IMR-90 (cell line): ENCODE measurements at regions not wholly inside any gene's neighbourhood (a gene's known extent, or its start where the extent isn't known, plus 50 kb on each side); places are given as distances from the start of the nearest gene placed in this dataset.

Source experiments
- ATAC-seq: fragments of 200-7000 bp; cut with Tn5 transposase; 2 replicates; pipeline ENCODE4 v1.9.1; 2020; ENCODE audit warnings: low read depth, mild to moderate bottlenecking, moderate library complexity
- BruUV-seq: library from RNA; stranded (reverse); fragments of 400-500 nt; replicated peaks from 2 replicates; lab custom pipeline; 2021; lab: Mats Ljungman, UMichigan
- CTCF ChIA-PET: fragments of 300-600 bp; formaldehyde crosslinking; extraction: SDS; loops from one replicate; lab custom pipeline; 2021; ENCODE audit warnings: antibody characterized with exemption; lab: Yijun Ruan, JAX
- POLR2A ChIA-PET: fragments of 300-600 bp; sonication (Branson Sonifier 250); formaldehyde crosslinking; loops from one replicate; lab custom pipeline; 2022; ENCODE audit warnings: antibody characterized with exemption; ENCODE audit not compliant: unreplicated experiment; lab: Charles Lee
- DNase-seq: peaks from one replicate; pipeline ENCODE4 v3.0.0; 2013
- H2AFZ ChIP-seq: replicated peaks from 2 replicates; pipeline ENCODE3; 2013; ENCODE audit warnings: low read length, mild to moderate bottlenecking; ENCODE audit not compliant: poor library complexity
- H2AK5ac ChIP-seq: 2 replicates; pipeline ENCODE4 v1.6.1; 2013; ENCODE audit warnings: low read depth, low read length, inconsistent platforms
- H2AK9ac ChIP-seq: replicated peaks from 2 replicates; pipeline ENCODE3; 2013; ENCODE audit warnings: mild to moderate bottlenecking, low read depth, low read length, moderate library complexity; ENCODE audit not compliant: poor library complexity
- H2BK120ac ChIP-seq: 2 replicates; pipeline ENCODE4 v1.6.1; 2013; ENCODE audit warnings: low read depth, low read length, inconsistent platforms
- H2BK15ac ChIP-seq: 3 replicates; pipeline ENCODE4 v1.6.1; 2013; ENCODE audit warnings: low read depth, low read length, inconsistent platforms
- H2BK20ac ChIP-seq: 2 replicates; pipeline ENCODE4 v1.6.1; 2013; ENCODE audit warnings: low read depth, mild to moderate bottlenecking, inconsistent platforms, low read length, moderate library complexity
- H2BK5ac ChIP-seq: 2 replicates; pipeline ENCODE4 v1.6.1; 2013; ENCODE audit warnings: mild to moderate bottlenecking, low read depth, low read length, inconsistent platforms; ENCODE audit not compliant: poor library complexity, severe bottlenecking
- H3K14ac ChIP-seq: replicated peaks from 2 replicates; pipeline ENCODE4 v1.6.1; 2013; ENCODE audit warnings: low read depth, low read length, inconsistent platforms
- H3K18ac ChIP-seq: 2 replicates; pipeline ENCODE4 v1.6.1; 2013; ENCODE audit warnings: low read depth, low read length, control low read depth
- H3K23ac ChIP-seq: 2 replicates; pipeline ENCODE4 v1.6.1; 2013; ENCODE audit warnings: low read depth, low read length, inconsistent platforms
- H3K27ac ChIP-seq: 2 replicates; pipeline ENCODE4 v1.5.1; 2013; ENCODE audit warnings: mild to moderate bottlenecking, control low read depth, low read length; ENCODE audit not compliant: insufficient read depth
- H3K27me3 ChIP-seq: 2 replicates; pipeline ENCODE4 v1.6.1; 2013; ENCODE audit warnings: low read length; ENCODE audit not compliant: control insufficient read depth, insufficient read depth
- H3K36me3 ChIP-seq: 2 replicates; pipeline ENCODE4 v1.6.1; 2013; ENCODE audit warnings: low read length, mixed read lengths; ENCODE audit not compliant: control insufficient read depth, insufficient read depth
- H3K4ac ChIP-seq: 2 replicates; pipeline ENCODE4 v1.6.1; 2013; ENCODE audit warnings: low read depth, low read length, inconsistent platforms
- H3K4me1 ChIP-seq: 2 replicates; pipeline ENCODE4 v1.6.1; 2013; ENCODE audit warnings: low read length, mixed read lengths; ENCODE audit not compliant: control insufficient read depth, insufficient read depth
- H3K4me2 ChIP-seq: 2 replicates; pipeline ENCODE4 v1.6.1; 2013; ENCODE audit warnings: low read depth, mild to moderate bottlenecking, control low read depth, low read length, moderate library complexity
- H3K4me3 ChIP-seq: 2 replicates; pipeline ENCODE4 v1.5.1; 2013; ENCODE audit warnings: low read depth, mild to moderate bottlenecking, control low read depth, low read length, moderate library complexity; ENCODE audit not compliant: insufficient read depth
- H3K56ac ChIP-seq: 2 replicates; pipeline ENCODE4 v1.6.1; 2013; ENCODE audit warnings: low read length, inconsistent platforms; ENCODE audit not compliant: insufficient read depth; ENCODE audit errors: extremely low read depth
- H3K79me1 ChIP-seq, 2 experiments: 2 replicates each; pipeline ENCODE4 v1.6.1; 2013; ENCODE audit warnings: low read length in 2 of 2, inconsistent platforms in 1 of 2, low read depth in 1 of 2
- H3K9ac ChIP-seq: 2 replicates; pipeline ENCODE4 v1.6.1; 2013; ENCODE audit warnings: low read depth, low read length, control low read depth
- H3K9me1 ChIP-seq: 2 replicates; pipeline ENCODE4 v1.6.1; 2013; ENCODE audit warnings: low read length, inconsistent platforms; ENCODE audit not compliant: insufficient read depth
- H3K9me3 ChIP-seq: 2 replicates; pipeline ENCODE4 v1.6.1; 2013; ENCODE audit warnings: low read length; ENCODE audit not compliant: control insufficient read depth, insufficient read depth
- H4K20me1 ChIP-seq: 2 replicates; pipeline ENCODE4 v1.6.1; 2013; ENCODE audit warnings: low read length, inconsistent platforms; ENCODE audit not compliant: insufficient read depth
- H4K5ac ChIP-seq: 2 replicates; pipeline ENCODE4 v1.6.1; 2013; ENCODE audit warnings: mild to moderate bottlenecking, low read depth, low read length, control low read depth
- H4K8ac ChIP-seq, 2 experiments: 2 replicates each; pipeline ENCODE4 v1.6.1; 2013; ENCODE audit warnings: low read depth in 2 of 2, low read length in 2 of 2, control low read depth in 1 of 2, inconsistent platforms in 1 of 2
- H4K91ac ChIP-seq: 2 replicates; pipeline ENCODE4 v1.6.1; 2013; ENCODE audit warnings: low read depth, low read length, inconsistent platforms; ENCODE audit not compliant: insufficient read depth
- BHLHE40 ChIP-seq: fragments of 150-350 bp; IDR thresholded peaks from 2 replicates; pipeline ENCODE4 v1.6.1; 2016; ENCODE audit warnings: mild to moderate bottlenecking, low read depth, low read length
- CEBPB ChIP-seq: IDR thresholded peaks from 2 replicates; pipeline ENCODE4 v1.6.1; 2012; ENCODE audit warnings: low read depth, low read length, improper control_type of control experiment
- CHD1 ChIP-seq: IDR thresholded peaks from 2 replicates; pipeline ENCODE4 v1.6.1; 2012; ENCODE audit warnings: low read depth, low read length, improper control_type of control experiment
- FOS ChIP-seq: fragments of 150-350 bp; IDR thresholded peaks from 2 replicates; pipeline ENCODE4 v1.6.1; 2016; ENCODE audit warnings: low read depth, low read length
- MAFK ChIP-seq: IDR thresholded peaks from 2 replicates; pipeline ENCODE4 v1.6.1; 2012; ENCODE audit warnings: low read depth, low read length, improper control_type of control experiment
- MAZ ChIP-seq: IDR thresholded peaks from 2 replicates; pipeline ENCODE4 v1.6.1; 2012; ENCODE audit warnings: low read depth, mild to moderate bottlenecking, low read length, improper control_type of control experiment, moderate library complexity, borderline replicate concordance
- MXI1 ChIP-seq: IDR thresholded peaks from 2 replicates; pipeline ENCODE4 v1.6.1; 2012; ENCODE audit warnings: low read depth, mild to moderate bottlenecking, low read length, moderate library complexity, borderline replicate concordance
- NFE2L2 ChIP-seq: fragments of 150-350 bp; IDR thresholded peaks from 2 replicates; pipeline ENCODE4 v1.6.1; 2016; ENCODE audit warnings: low read depth, mild to moderate bottlenecking, low read length
- POLR2A ChIP-seq: IDR thresholded peaks from 2 replicates; pipeline ENCODE4 v1.6.1; 2012; ENCODE audit warnings: mild to moderate bottlenecking, low read depth, low read length
- RAD21 ChIP-seq: IDR thresholded peaks from 2 replicates; pipeline ENCODE4 v1.6.1; 2012; ENCODE audit warnings: low read length, improper control_type of control experiment
- RCOR1 ChIP-seq: IDR thresholded peaks from 2 replicates; pipeline ENCODE4 v1.6.1; 2012; ENCODE audit warnings: mild to moderate bottlenecking, low read length, improper control_type of control experiment; ENCODE audit not compliant: insufficient replicate concordance
- RFX5 ChIP-seq: IDR thresholded peaks from 2 replicates; pipeline ENCODE4 v1.8.0; 2012; ENCODE audit warnings: low read depth, mild to moderate bottlenecking, low read length, moderate library complexity
- SMC3 ChIP-seq: fragments of 150-350 bp; IDR thresholded peaks from 2 replicates; pipeline ENCODE4 v1.6.1; 2016; ENCODE audit warnings: low read depth, mild to moderate bottlenecking, antibody characterized with exemption, low read length, moderate library complexity
- dilution Hi-C: fragments of 300-500 bp; cut with HindIII; formaldehyde crosslinking; loops from one replicate; pipeline ENCODE4 v1.14.3; 2018; ENCODE audit warnings: low sequenced_read_pairs; ENCODE audit not compliant: unreplicated experiment
- in situ Hi-C: fragments of 300-500 bp; cut with MboI; formaldehyde crosslinking; loops from 3 replicates; pipeline ENCODE4 v1.14.3; 2019; ENCODE audit warnings: low sequenced_read_pairs, inconsistent platforms, mixed read lengths
- intact Hi-C: fragments of 100-400 bp; cut with micrococcal nuclease; formaldehyde crosslinking; loops from 2 replicates; pipeline ENCODE4 v1.10.0; 2022
- TF ChIP-seq, protein P1 (sequence below): conservative IDR thresholded peaks from 2 replicates; pipeline ENCODE4 v1.5.1; 2012; ENCODE audit warnings: mild to moderate bottlenecking, low read depth, low read length, improper control_type of control experiment
- TF ChIP-seq, protein P2 (sequence below): fragments of 150-350 bp; IDR thresholded peaks from 2 replicates; pipeline ENCODE4 v1.6.1; 2016; ENCODE audit warnings: low read depth, mild to moderate bottlenecking, low read length, moderate library complexity, borderline replicate concordance
- TF ChIP-seq, protein P3 (sequence below): fragments of 150-350 bp; IDR thresholded peaks from 2 replicates; pipeline ENCODE4 v1.6.1; 2017; ENCODE audit warnings: mild to moderate bottlenecking, antibody characterized with exemption, low read length, low read depth

DNA sequence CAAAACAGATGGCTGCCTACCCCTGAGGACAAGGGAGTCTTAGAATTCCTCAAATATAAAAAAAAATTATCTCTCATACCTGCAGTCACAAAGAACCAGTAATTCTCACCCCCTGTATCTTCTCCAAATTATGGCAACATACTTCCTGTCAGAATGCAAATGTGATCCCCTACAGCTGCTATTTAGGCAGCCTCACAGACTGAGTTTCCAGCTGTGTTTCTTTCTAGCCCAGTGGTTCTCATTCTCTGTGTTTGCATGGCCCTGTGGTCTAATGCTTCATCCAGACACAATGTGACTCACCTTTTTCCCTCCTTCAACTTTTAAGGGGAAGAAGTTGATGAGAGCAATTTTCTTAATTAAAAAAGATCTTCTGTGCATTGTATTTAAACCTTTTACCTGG is 726.3 kb downstream of the TSN start:
- Histone ChIP-seq H2BK120ac (no peak overlapping the region), H3K18ac (no peak overlapping the region), H3K27me3 (no peaks in the 10 kb centered on the region), H3K14ac (no peak overlapping the region), H3K9ac (no peak overlapping the region), H3K9me1 (no peaks in the 10 kb centered on the region), H3K36me3 (no peaks in the 10 kb centered on the region), H4K5ac (no peak overlapping the region), H3K4me3 (no peak overlapping the region), H3K23ac (no peak overlapping the region), H3K4ac (no peak overlapping the region), H3K9me3 (0 out of 2 replicates have a peak, but pooled peaks cover 3% of the 10 kb centered on the region), H4K8ac (no peak overlapping the region), H3K4me1 (no peaks in the 10 kb centered on the region), H3K27ac (no peak overlapping the region), H3K79me1 (no peaks in the 10 kb centered on the region), H2BK15ac (no peak overlapping the region), H2AK5ac (no peak overlapping the region), H2AFZ (no peak overlapping the region), H3K4me2 (no peak overlapping the region), H4K91ac (no peak overlapping the region), H2BK5ac (no peak overlapping the region), H2AK9ac (no peak overlapping the region), H4K20me1 (no peaks in the 10 kb centered on the region), H3K56ac (no peak overlapping the region), H2BK20ac (no peak overlapping the region)
- intact Hi-C loops (no loop called here), in situ Hi-C loops (no loop called here), dilution Hi-C loops (no loop called here)
- ATAC-seq (no peak), DNase-seq (no peak)
- POLR2A ChIA-PET: no interaction called here
- no TSS peak for BruUV-seq
- TF ChIP-seq, protein P1, sequence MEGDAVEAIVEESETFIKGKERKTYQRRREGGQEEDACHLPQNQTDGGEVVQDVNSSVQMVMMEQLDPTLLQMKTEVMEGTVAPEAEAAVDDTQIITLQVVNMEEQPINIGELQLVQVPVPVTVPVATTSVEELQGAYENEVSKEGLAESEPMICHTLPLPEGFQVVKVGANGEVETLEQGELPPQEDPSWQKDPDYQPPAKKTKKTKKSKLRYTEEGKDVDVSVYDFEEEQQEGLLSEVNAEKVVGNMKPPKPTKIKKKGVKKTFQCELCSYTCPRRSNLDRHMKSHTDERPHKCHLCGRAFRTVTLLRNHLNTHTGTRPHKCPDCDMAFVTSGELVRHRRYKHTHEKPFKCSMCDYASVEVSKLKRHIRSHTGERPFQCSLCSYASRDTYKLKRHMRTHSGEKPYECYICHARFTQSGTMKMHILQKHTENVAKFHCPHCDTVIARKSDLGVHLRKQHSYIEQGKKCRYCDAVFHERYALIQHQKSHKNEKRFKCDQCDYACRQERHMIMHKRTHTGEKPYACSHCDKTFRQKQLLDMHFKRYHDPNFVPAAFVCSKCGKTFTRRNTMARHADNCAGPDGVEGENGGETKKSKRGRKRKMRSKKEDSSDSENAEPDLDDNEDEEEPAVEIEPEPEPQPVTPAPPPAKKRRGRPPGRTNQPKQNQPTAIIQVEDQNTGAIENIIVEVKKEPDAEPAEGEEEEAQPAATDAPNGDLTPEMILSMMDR: no peak
- TF ChIP-seq RCOR1 (no peak), MAZ (no peak), MXI1 (no peak), POLR2A (no peak), RAD21 (no peak), SMC3 (no peak), CEBPB (no peak), CHD1 (no peak), BHLHE40 (no peak), MAFK (no peak), RFX5 (no peak), NFE2L2 (no peak), FOS (no peak)
- TF ChIP-seq, protein P2, sequence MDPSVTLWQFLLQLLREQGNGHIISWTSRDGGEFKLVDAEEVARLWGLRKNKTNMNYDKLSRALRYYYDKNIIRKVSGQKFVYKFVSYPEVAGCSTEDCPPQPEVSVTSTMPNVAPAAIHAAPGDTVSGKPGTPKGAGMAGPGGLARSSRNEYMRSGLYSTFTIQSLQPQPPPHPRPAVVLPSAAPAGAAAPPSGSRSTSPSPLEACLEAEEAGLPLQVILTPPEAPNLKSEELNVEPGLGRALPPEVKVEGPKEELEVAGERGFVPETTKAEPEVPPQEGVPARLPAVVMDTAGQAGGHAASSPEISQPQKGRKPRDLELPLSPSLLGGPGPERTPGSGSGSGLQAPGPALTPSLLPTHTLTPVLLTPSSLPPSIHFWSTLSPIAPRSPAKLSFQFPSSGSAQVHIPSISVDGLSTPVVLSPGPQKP: no peak
- TF ChIP-seq, protein P3, sequence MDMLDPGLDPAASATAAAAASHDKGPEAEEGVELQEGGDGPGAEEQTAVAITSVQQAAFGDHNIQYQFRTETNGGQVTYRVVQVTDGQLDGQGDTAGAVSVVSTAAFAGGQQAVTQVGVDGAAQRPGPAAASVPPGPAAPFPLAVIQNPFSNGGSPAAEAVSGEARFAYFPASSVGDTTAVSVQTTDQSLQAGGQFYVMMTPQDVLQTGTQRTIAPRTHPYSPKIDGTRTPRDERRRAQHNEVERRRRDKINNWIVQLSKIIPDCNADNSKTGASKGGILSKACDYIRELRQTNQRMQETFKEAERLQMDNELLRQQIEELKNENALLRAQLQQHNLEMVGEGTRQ: no peak
- CTCF ChIA-PET: no interaction called here
